ENCODE measurements at regions not wholly inside any gene's neighbourhood (a gene's known extent, or its start where the extent isn't known, plus 50 kb on each side); places are given as distances from the start of the nearest gene placed in this dataset.
"Not testable (repeated sequence)": the region's sequence is repeated elsewhere in the genome, so short reads cannot be mapped to it uniquely, and the experiment has no call there.

GRCh38 chr14:94836849-94837248 lies 66.9 kb upstream of the GSC start:
- DNase-seq (ENCODE audit: low read depth, low spot score) = no peak

DNA sequence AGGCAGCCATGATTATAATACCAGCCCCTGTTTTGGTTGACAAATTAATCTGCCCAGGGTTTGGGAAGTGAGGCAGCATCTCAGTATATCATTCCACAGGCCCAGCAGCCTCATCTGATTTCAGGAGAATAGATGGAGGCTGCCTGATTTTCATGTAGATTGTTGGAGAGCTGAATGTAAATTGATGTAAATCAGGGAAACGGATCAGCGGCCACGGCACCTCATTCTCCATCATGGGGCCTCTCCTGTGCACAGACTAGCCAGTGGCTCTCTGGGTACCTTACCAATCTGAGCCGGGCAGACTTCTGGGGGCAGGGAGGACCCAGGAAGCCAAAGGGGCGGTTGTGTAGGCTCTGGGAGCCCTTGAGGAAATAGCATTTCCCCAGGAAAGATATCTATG lies 63.7 kb upstream of the GSC start:
- DNase-seq (ENCODE audit: low read depth, low spot score) = no peak

DNA sequence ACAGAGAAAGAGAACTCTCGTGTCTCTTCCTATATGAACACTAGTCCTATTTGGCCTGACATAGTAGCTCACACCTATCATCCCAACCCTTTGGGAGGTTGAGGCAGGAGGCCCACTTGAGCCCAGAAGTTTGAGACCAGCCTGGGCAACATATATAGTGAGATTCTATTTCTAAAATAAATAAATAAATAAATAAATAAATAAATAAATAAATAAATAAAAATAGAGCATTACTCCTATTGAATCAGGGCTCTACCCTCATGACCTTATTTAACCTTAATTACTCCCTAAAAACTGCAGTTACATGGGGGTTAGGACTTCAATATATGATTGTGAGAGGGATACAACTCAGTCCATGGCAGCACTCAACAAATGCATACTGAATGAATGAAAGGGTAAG lies 61.2 kb upstream of the GSC start:
- DNase-seq (ENCODE audit: low read depth, low spot score) = no peak

- no peak for DNase-seq (ENCODE audit: low read depth, low spot score)
Observed at GRCh38 chr14:94827711-94828447, 58.0 kb upstream of the GSC start.

GRCh38 chr14:94826774-94827173 lies 56.9 kb upstream of the GSC start:
- DNase-seq (ENCODE audit: low read depth, low spot score) = no peak

DNA sequence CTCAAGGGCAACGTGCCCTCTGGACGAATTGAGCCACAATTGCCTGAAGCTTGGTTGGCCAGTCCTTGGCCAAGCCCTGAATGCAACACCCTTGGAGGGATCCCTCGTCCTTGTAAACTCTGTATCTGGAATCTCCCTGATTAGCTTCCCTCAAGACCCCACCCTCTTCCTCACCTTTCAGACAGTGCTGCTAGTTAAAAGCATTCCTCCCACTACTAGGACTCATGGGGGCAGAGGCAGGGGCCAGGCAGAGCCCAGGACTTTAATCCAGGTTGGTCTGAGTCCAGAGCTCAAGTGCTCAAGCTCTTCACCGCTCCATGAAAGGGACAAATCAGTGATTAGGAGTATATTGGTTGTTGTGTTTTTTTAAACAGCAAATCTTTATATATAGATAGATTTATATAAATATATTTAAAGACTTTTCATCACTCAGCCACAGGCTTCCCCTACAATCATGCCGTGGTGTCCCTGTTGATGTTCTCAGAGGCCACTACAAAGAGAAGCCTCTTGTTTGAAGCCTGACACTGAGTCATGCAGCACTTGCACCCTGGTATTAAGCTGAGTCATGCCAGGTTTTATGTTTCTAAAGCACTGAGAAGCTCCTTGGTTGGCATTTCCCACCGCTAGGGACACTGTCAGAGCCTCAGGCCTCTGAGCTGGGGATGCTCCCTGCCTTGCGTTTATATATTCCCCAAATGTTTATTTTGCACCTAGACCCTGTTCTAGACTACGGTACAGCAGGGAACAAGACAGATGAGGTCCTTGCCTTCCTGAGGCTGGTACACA lies 53.8 kb upstream of the GSC start:
- no peak for DNase-seq (ENCODE audit: low read depth, low spot score)

GRCh38 chr14:94821705-94822104 lies 51.8 kb upstream of the GSC start:
- DNase-seq (ENCODE audit: low read depth, low spot score) = no peak

GRCh38 chr14:94820932-94821331 lies 51.0 kb upstream of the GSC start:
- DNase-seq (ENCODE audit: low read depth, low spot score) = not testable (repeated sequence)
